Left lung (tissue), 4 donors: ENCODE measurements at regions not wholly inside any gene's neighbourhood (a gene's known extent, or its start where the extent isn't known, plus 50 kb on each side); places are given as distances from the start of the nearest gene placed in this dataset.

ENCODE experiments used
- ATAC-seq: fragments of 200-7000 bp; cut with Tn5 transposase; one replicate; pipeline ENCODE4 v1.9.1; 2020; ENCODE audit warnings: moderate library complexity
- DNase-seq, 4 donors: peaks; one replicate each; pipeline ENCODE4 v3.0.0-alpha.2; 2013 to 2020
- H3K27ac ChIP-seq, 2 donors: fragments of 200-600 bp; sonication (generic) in 1 of 2; one replicate each; pipeline versions ENCODE4 v1.5.0 to v1.8.0; 2020 to 2021
- H3K27me3 ChIP-seq, 2 donors: fragments of 200-600 bp; sonication (generic) in 1 of 2; one replicate each; pipeline versions ENCODE4 v1.5.0 to v1.8.0; 2020 to 2021
- H3K36me3 ChIP-seq, 2 donors: fragments of 200-600 bp; sonication (generic) in 1 of 2; one replicate each; pipeline versions ENCODE4 v1.5.0 to v1.8.0; 2020 to 2021
- H3K4me1 ChIP-seq, 2 donors: fragments of 200-600 bp; one replicate each; pipeline ENCODE4 v1.8.0; 2021
- H3K4me3 ChIP-seq, 2 donors: fragments of 200-600 bp; sonication (generic) in 1 of 2; one replicate each; pipeline versions ENCODE4 v1.5.0 to v1.8.0; 2020 to 2021; ENCODE audit warnings: mild to moderate bottlenecking in 1 of 2
- H3K9me3 ChIP-seq, 2 donors: fragments of 200-600 bp; sonication (generic) in 1 of 2; one replicate each; pipeline versions ENCODE4 v1.5.0 to v1.8.0; 2020 to 2021
- CTCF ChIP-seq, 2 donors: fragments of 200-600 bp; sonication (generic) in 1 of 2; IDR thresholded peaks; one replicate each; pipeline versions ENCODE4 v1.5.0 to v1.8.0; 2021; ENCODE audit warnings: antibody characterized with exemption in 2 of 2
- intact Hi-C, 2 donors: fragments of 100-400 bp; cut with DNase I; formaldehyde crosslinking; loops; one replicate each; pipeline versions ENCODE4 v1.11.2 to v1.14.2; 2022
- donor health status: DM: no; HTN: yes; CAD: no.
- donor health status: DM: no; HTN: no; CAD: no.

GRCh38 chr1:192003295-192004077, 154.8 kb upstream of the RGS18 start:
- DNase-seq (no peak), ATAC-seq (no peak)
- intact Hi-C loops, result no loop called here
- TF ChIP-seq CTCF (IDR thresholded peaks at IDR 0.05), result no peak
- no peaks in the 10 kb centered on the region for H3K36me3 ChIP-seq
- no peak overlapping the region for H3K4me3 ChIP-seq
- H3K27ac ChIP-seq, result no peak overlapping the region
- H3K4me1 ChIP-seq, result no peaks in the 10 kb centered on the region
- no peaks in the 10 kb centered on the region for H3K27me3 ChIP-seq
- no peaks in the 10 kb centered on the region for H3K9me3 ChIP-seq

- ATAC-seq (no peak), DNase-seq (no peak)
- intact Hi-C loops, result no loop called here
- TF ChIP-seq CTCF (IDR thresholded peaks at IDR 0.05), result no peak
- Histone ChIP-seq H3K27me3 (no peaks in the 10 kb centered on the region), H3K9me3 (no peaks in the 10 kb centered on the region), H3K4me3 (no peak overlapping the region), H3K4me1 (no peaks in the 10 kb centered on the region), H3K27ac (no peak overlapping the region), H3K36me3 (no peaks in the 10 kb centered on the region)
Observed at GRCh38 chr1:192005976-192006375, 152.3 kb upstream of the RGS18 start.

GRCh38 chr1:192008281-192008825, 149.9 kb upstream of the RGS18 start:
- DNase-seq (no peak), ATAC-seq (no peak)
- H3K9me3 ChIP-seq, result no peaks in the 10 kb centered on the region
- no peaks in the 10 kb centered on the region for H3K27me3 ChIP-seq
- H3K4me3 ChIP-seq, result no peak overlapping the region
- H3K4me1 ChIP-seq, result no peaks in the 10 kb centered on the region
- TF ChIP-seq CTCF (IDR thresholded peaks at IDR 0.05), result no peak
- no peaks in the 10 kb centered on the region for H3K36me3 ChIP-seq
- no peak overlapping the region for H3K27ac ChIP-seq
- intact Hi-C loops, result no loop called here

GRCh38 chr1:192010406-192010805, 147.9 kb upstream of the RGS18 start:
- ATAC-seq (no peak), DNase-seq (no peak)
- Histone ChIP-seq H3K4me1 (no peaks in the 10 kb centered on the region), H3K36me3 (no peaks in the 10 kb centered on the region), H3K27ac (no peak overlapping the region), H3K4me3 (no peak overlapping the region), H3K27me3 (no peaks in the 10 kb centered on the region), H3K9me3 (no peaks in the 10 kb centered on the region)
- intact Hi-C loops, result no loop called here
- no peak for TF ChIP-seq CTCF (IDR thresholded peaks at IDR 0.05)

GRCh38 chr1:192011525-192011924, 146.7 kb upstream of the RGS18 start:
- TF ChIP-seq CTCF (IDR thresholded peaks at IDR 0.05), result no peak
- ATAC-seq (no peak), DNase-seq (peak in 1 of 4 donors; percentile 68)
- no peaks in the 10 kb centered on the region for H3K36me3 ChIP-seq
- no peak overlapping the region for H3K27ac ChIP-seq
- no peaks in the 10 kb centered on the region for H3K27me3 ChIP-seq
- H3K9me3 ChIP-seq, result no peaks in the 10 kb centered on the region
- H3K4me1 ChIP-seq, result no peaks in the 10 kb centered on the region
- intact Hi-C loops, result no loop called here
- H3K4me3 ChIP-seq, result no peak overlapping the region
